Hepatocyte (in vitro differentiated cells): ENCODE measurements at regions not wholly inside any gene's neighbourhood (a gene's known extent, or its start where the extent isn't known, plus 50 kb on each side); places are given as distances from the start of the nearest gene placed in this dataset.
"Not testable (repeated sequence)": the region's sequence is repeated elsewhere in the genome, so short reads cannot be mapped to it uniquely, and the experiment has no call there.

Experiments
- DNase-seq: peaks from one replicate; pipeline ENCODE4 v3.0.0-alpha.2; 2016; ENCODE audit warnings: low spot score
- H2AFZ ChIP-seq: fragments of 200-600 bp; sonication (generic); 2 replicates; pipeline ENCODE4 v1.6.0; 2016; ENCODE audit warnings: antibody characterized with exemption, mild to moderate bottlenecking
- H3K27ac ChIP-seq: fragments of 200-600 bp; sonication (generic); 2 replicates; pipeline ENCODE4 v1.5.1; 2016; ENCODE audit warnings: mild to moderate bottlenecking
- H3K27me3 ChIP-seq: fragments of 200-600 bp; sonication (generic); 2 replicates; pipeline ENCODE4 v1.6.1; 2016
- H3K36me3 ChIP-seq: fragments of 200-600 bp; sonication (generic); replicated peaks from 2 replicates; pipeline ENCODE4 v1.5.1; 2016; ENCODE audit warnings: low read depth; ENCODE audit not compliant: insufficient read depth
- H3K4me1 ChIP-seq: fragments of 200-600 bp; sonication (generic); 2 replicates; pipeline ENCODE4 v1.5.1; 2016; ENCODE audit warnings: mild to moderate bottlenecking, moderate library complexity; ENCODE audit not compliant: insufficient read depth
- H3K4me2 ChIP-seq: fragments of 200-600 bp; sonication (generic); 2 replicates; pipeline ENCODE4 v1.6.0; 2016
- H3K4me3 ChIP-seq: fragments of 200-600 bp; sonication (generic); 2 replicates; pipeline ENCODE4 v1.5.1; 2016; ENCODE audit warnings: mild to moderate bottlenecking
- H3K79me2 ChIP-seq: fragments of 200-600 bp; sonication (generic); 2 replicates; pipeline ENCODE4 v1.6.0; 2017; ENCODE audit warnings: mild to moderate bottlenecking
- H3K9me2 ChIP-seq: fragments of 200-600 bp; sonication (generic); replicated peaks from 2 replicates; pipeline ENCODE4 v1.6.0; 2017; ENCODE audit warnings: mild to moderate bottlenecking; ENCODE audit not compliant: insufficient read depth
- H3K9me3 ChIP-seq: fragments of 200-600 bp; sonication (generic); 2 replicates; pipeline ENCODE4 v1.5.1; 2016; ENCODE audit warnings: low read depth, mild to moderate bottlenecking
- H4K20me1 ChIP-seq: fragments of 200-600 bp; sonication (generic); 2 replicates; pipeline ENCODE4 v1.6.0; 2016; ENCODE audit warnings: mild to moderate bottlenecking; ENCODE audit not compliant: insufficient read depth, poor library complexity, severe bottlenecking
- CTCF ChIP-seq: fragments of 200-600 bp; sonication (generic); IDR thresholded peaks from 2 replicates; pipeline ENCODE4 v1.5.1; 2016; ENCODE audit warnings: antibody characterized with exemption, mild to moderate bottlenecking; ENCODE audit not compliant: poor library complexity
- EZH2 ChIP-seq: fragments of 200-600 bp; sonication (generic); IDR thresholded peaks from 2 replicates; pipeline ENCODE4 v1.6.1; 2016; ENCODE audit warnings: antibody characterized with exemption, mild to moderate bottlenecking, borderline replicate concordance
- EZH2phosphoT487 ChIP-seq: fragments of 200-600 bp; sonication (generic); IDR thresholded peaks from one replicate; pipeline ENCODE4 v1.6.1; 2018; ENCODE audit warnings: antibody characterized with exemption, mild to moderate bottlenecking, low read depth, moderate library complexity; ENCODE audit not compliant: unreplicated experiment, severe bottlenecking
- WGBS: methylation state at CpG from one replicate; pipeline ENCODE4 v1.1.6; 2016; ENCODE audit warnings: low lambda C conversion rate; ENCODE audit errors: missing lambda C conversion rate; 5-methylcytosine and 5-hydroxymethylcytosine counted together

- TF ChIP-seq EZH2 (no peak), CTCF (no peak), EZH2phosphoT487 (no peak)
- H3K27ac ChIP-seq = no peak overlapping the region
- H2AFZ ChIP-seq = no peak overlapping the region
- no peaks in the 10 kb centered on the region for H3K4me1 ChIP-seq
- H3K9me2 ChIP-seq = no peaks in the 10 kb centered on the region
- H3K79me2 ChIP-seq = no peaks in the 10 kb centered on the region
- no peak for DNase-seq
- no peaks in the 10 kb centered on the region for H3K36me3 ChIP-seq
- no peak overlapping the region for H3K4me3 ChIP-seq
- no peaks in the 10 kb centered on the region for H4K20me1 ChIP-seq
- no peak overlapping the region for H3K4me2 ChIP-seq
- no peaks in the 10 kb centered on the region for H3K9me3 ChIP-seq
- 88% methylated on average over 7 of the region's 7 CpGs for WGBS
- no peaks in the 10 kb centered on the region for H3K27me3 ChIP-seq
These were observed 607.1 kb downstream of the ADCYAP1 start for GRCh38 chr18:1511619-1512311.

- H3K27me3 ChIP-seq = no peaks in the 10 kb centered on the region
- no peak overlapping the region for H3K4me2 ChIP-seq
- TF ChIP-seq CTCF (peak; percentile 46), EZH2phosphoT487 (no peak), EZH2 (no peak)
- WGBS = 42% methylated on average over 1 of the region's 1 CpG
- H3K9me3 ChIP-seq = no peaks in the 10 kb centered on the region
- H2AFZ ChIP-seq = no peak overlapping the region
- H3K36me3 ChIP-seq = no peaks in the 10 kb centered on the region
- no peaks in the 10 kb centered on the region for H4K20me1 ChIP-seq
- peak; percentile 38 for DNase-seq
- no peaks in the 10 kb centered on the region for H3K4me1 ChIP-seq
- H3K4me3 ChIP-seq = no peak overlapping the region
- H3K27ac ChIP-seq = no peak overlapping the region
- H3K9me2 ChIP-seq = no peaks in the 10 kb centered on the region
- H3K79me2 ChIP-seq = no peaks in the 10 kb centered on the region
These were observed 608.8 kb downstream of the ADCYAP1 start for GRCh38 chr18:1513519-1513918.

DNA sequence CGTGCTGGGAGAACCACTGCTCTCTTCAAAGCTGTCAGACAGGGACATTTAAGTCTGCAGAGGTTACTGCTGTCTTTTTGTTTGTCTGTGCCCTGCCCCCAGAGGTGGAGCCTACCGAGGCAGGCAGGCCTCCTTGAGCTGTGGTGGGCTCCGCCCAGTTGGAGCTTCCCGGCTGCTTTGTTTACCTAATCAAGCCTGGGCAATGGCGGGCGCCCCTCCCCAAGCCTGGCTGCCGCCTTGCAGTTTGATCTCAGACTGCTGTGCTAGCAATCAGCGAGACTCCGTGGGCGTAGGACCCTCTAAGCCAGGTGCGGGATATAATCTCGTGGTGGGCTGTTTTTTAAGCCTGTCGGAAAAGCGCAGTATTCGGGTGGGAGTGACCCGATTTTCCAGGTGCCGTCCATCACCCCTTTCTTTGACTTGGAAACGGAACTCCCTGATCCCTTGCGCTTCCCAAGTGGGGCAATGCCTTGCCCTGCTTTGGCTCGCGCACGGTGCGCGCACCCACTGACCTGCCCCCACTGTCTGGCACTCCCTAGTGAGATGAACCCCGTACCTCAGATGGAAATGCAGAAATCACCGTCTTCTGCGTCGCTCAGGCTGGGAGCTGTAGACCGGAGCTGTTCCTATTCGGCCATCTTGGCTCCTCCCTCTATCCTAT, 617.0 kb downstream of the ADCYAP1 start:
- not testable (repeated sequence) for H2AFZ ChIP-seq, H3K36me3 ChIP-seq, H3K4me1 ChIP-seq, DNase-seq, H3K9me2 ChIP-seq, H3K27me3 ChIP-seq, H4K20me1 ChIP-seq, H3K4me2 ChIP-seq, H3K4me3 ChIP-seq, H3K27ac ChIP-seq, H3K9me3 ChIP-seq, H3K79me2 ChIP-seq
- WGBS = 85% methylated on average over 29 of the region's 30 CpGs

- 93% methylated on average over 1 of the region's 1 CpG for WGBS
- no peaks in the 10 kb centered on the region for H3K4me1 ChIP-seq
- H3K4me3 ChIP-seq = no peak overlapping the region
- no peak for DNase-seq
- H2AFZ ChIP-seq = no peak overlapping the region
- H3K4me2 ChIP-seq = no peak overlapping the region
- no peaks in the 10 kb centered on the region for H4K20me1 ChIP-seq
- H3K9me2 ChIP-seq = no peaks in the 10 kb centered on the region
- TF ChIP-seq EZH2phosphoT487 = no peak
- no peak for TF ChIP-seq CTCF
- no peak for TF ChIP-seq EZH2
- H3K79me2 ChIP-seq = no peaks in the 10 kb centered on the region
- no peak overlapping the region for H3K27ac ChIP-seq
- H3K36me3 ChIP-seq = no peaks in the 10 kb centered on the region
- H3K27me3 ChIP-seq = no peaks in the 10 kb centered on the region
- no peaks in the 10 kb centered on the region for H3K9me3 ChIP-seq
These were observed 617.6 kb downstream of the ADCYAP1 start for GRCh38 chr18:1522249-1522615.
